ENCODE measurements at regions not wholly inside any gene's neighbourhood (a gene's known extent, or its start where the extent isn't known, plus 50 kb on each side); places are given as distances from the start of the nearest gene placed in this dataset.

GRCh38 chr4:126591583-126591982 lies 1041.2 kb upstream of the INTU start:
- intact Hi-C loops (cut with DNase I) = no loop called here

DNA sequence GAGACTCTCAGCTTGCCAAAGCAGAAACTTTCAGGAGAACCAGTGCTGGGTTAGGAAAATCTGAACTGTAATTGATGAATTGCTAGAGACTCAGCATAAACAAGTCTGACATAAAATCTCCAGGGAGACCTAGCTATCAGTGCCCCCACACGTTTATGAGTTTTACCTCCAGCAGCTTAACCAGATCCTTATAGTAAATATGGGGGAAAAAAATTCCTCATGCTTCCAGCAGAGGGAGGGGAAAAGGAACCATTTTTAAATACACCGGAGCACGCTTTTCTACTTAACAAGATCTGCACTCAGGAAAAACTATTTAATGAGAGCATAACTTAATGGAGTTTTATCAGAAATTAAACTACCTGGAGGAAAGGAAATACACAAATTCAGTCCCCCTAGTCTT lies 1040.7 kb upstream of the INTU start:
- no peak overlapping the region for H3K27ac ChIP-seq
- no peaks in the 10 kb centered on the region for H3K36me3 ChIP-seq
- no peaks in the 10 kb centered on the region for H3K4me1 ChIP-seq (ENCODE audit: insufficient read depth)
- H3K27me3 ChIP-seq = no peaks in the 10 kb centered on the region
- DNase-seq = no peak
- H3K4me3 ChIP-seq = no peak overlapping the region
- WGBS, 3 donors = 64 to 70% (median 69%) methylated on average over 3 of the region's 3 CpGs
- intact Hi-C loops (cut with DNase I) = no loop called here
- TF ChIP-seq POLR2A (IDR thresholded peaks at IDR 0.05) (no peak), EP300 (IDR thresholded peaks at IDR 0.05) (no peak)
- TF ChIP-seq, protein P1, sequence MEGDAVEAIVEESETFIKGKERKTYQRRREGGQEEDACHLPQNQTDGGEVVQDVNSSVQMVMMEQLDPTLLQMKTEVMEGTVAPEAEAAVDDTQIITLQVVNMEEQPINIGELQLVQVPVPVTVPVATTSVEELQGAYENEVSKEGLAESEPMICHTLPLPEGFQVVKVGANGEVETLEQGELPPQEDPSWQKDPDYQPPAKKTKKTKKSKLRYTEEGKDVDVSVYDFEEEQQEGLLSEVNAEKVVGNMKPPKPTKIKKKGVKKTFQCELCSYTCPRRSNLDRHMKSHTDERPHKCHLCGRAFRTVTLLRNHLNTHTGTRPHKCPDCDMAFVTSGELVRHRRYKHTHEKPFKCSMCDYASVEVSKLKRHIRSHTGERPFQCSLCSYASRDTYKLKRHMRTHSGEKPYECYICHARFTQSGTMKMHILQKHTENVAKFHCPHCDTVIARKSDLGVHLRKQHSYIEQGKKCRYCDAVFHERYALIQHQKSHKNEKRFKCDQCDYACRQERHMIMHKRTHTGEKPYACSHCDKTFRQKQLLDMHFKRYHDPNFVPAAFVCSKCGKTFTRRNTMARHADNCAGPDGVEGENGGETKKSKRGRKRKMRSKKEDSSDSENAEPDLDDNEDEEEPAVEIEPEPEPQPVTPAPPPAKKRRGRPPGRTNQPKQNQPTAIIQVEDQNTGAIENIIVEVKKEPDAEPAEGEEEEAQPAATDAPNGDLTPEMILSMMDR (IDR thresholded peaks at IDR 0.05) = no peak
- H3K9me3 ChIP-seq = no peaks in the 10 kb centered on the region

More at GRCh38 chr4:126591583-126591982, 1041.2 kb upstream of the INTU start:
- H3K27me3 ChIP-seq = no peaks in the 10 kb centered on the region
- no peaks in the 10 kb centered on the region for H3K36me3 ChIP-seq
- no peaks in the 10 kb centered on the region for H3K4me1 ChIP-seq (ENCODE audit: insufficient read depth)
- no peaks in the 10 kb centered on the region for H3K9me3 ChIP-seq
- TF ChIP-seq EP300 (IDR thresholded peaks at IDR 0.05) (no peak), POLR2A (IDR thresholded peaks at IDR 0.05) (no peak)
- TF ChIP-seq, protein P1 (IDR thresholded peaks at IDR 0.05) = no peak
- no peak overlapping the region for H3K27ac ChIP-seq
- no peak for DNase-seq
- H3K4me3 ChIP-seq = no peak overlapping the region

GRCh38 chr4:126593626-126594025 lies 1039.1 kb upstream of the INTU start:
- Histone ChIP-seq H3K36me3 (no peaks in the 10 kb centered on the region), H3K4me1 (ENCODE audit: insufficient read depth) (no peaks in the 10 kb centered on the region), H3K9me3 (no peaks in the 10 kb centered on the region), H3K27ac (no peak overlapping the region), H3K4me3 (no peak overlapping the region), H3K27me3 (no peaks in the 10 kb centered on the region)
- no peak for DNase-seq
- 95 to 96% (median 96%) methylated on average over 2 of the region's 2 CpGs for WGBS, 3 donors
- intact Hi-C loops (cut with DNase I) = no loop called here
- no peak for TF ChIP-seq POLR2A (IDR thresholded peaks at IDR 0.05)
- TF ChIP-seq, protein P1 (IDR thresholded peaks at IDR 0.05) = no peak

DNA sequence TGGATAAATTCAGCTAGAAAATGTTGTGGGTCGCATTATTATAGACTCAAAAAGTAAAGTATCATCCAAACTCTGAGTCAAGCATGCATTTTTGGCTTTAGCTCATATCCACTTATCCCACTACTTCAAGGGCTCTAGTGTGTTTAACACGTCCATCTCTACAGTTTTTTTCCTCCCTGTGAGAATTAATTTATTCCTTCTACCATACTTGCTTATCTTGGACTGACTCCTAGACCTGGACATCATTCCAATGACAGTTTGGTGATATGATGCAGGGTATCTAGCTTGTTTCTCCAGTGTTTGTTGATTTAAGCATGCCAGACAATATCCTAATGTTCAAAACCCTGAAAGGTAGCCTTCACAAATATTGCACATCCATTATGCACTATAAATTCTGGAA lies 1037.1 kb upstream of the INTU start:
- Histone ChIP-seq H3K36me3 (no peaks in the 10 kb centered on the region), H3K27ac (no peak overlapping the region), H3K9me3 (no peaks in the 10 kb centered on the region), H3K27me3 (no peaks in the 10 kb centered on the region), H3K4me3 (no peak overlapping the region), H3K4me1 (ENCODE audit: insufficient read depth) (no peaks in the 10 kb centered on the region)
- intact Hi-C loops (cut with DNase I) = no loop called here
- no peak for DNase-seq
- 53 to 61% (median 57%) methylated on average over 2 of the region's 2 CpGs for WGBS, 3 donors
- TF ChIP-seq EP300 (IDR thresholded peaks at IDR 0.05) = no peak
- TF ChIP-seq, protein P1 (IDR thresholded peaks at IDR 0.05) = no peak
- no peak for TF ChIP-seq POLR2A (IDR thresholded peaks at IDR 0.05)

DNA sequence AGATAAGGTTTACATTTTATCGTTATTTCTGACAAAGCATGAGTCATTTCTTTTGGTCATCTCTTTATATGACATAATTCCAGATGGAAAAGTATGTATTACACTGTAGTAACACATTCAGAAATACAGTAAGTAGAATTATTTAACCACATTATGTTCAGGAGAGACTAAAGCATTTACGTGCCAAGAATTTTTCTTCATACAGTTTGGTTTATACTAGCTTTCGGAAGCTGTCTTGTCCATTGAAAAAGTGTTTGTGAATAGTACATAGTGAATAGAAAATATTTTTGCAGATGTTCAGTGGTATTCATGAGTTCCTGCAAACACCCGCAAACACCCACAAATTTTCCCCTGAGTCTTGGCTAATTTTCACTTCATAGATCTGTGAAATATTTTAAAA lies 1033.0 kb upstream of the INTU start:
- 83 to 88% (median 84%) methylated on average over 4 of the region's 4 CpGs for WGBS, 3 donors
- Histone ChIP-seq H3K36me3 (no peaks in the 10 kb centered on the region), H3K9me3 (no peaks in the 10 kb centered on the region), H3K4me3 (no peak overlapping the region), H3K27me3 (no peaks in the 10 kb centered on the region), H3K4me1 (ENCODE audit: insufficient read depth) (no peaks in the 10 kb centered on the region), H3K27ac (no peak overlapping the region)
- TF ChIP-seq EP300 (IDR thresholded peaks at IDR 0.05) = no peak
- TF ChIP-seq, protein P1 (IDR thresholded peaks at IDR 0.05) = no peak
- no peak for TF ChIP-seq POLR2A (IDR thresholded peaks at IDR 0.05)
- intact Hi-C loops (cut with DNase I) = no loop called here
- no peak for DNase-seq
